ENCODE measurements at regions not wholly inside any gene's neighbourhood (a gene's known extent, or its start where the extent isn't known, plus 50 kb on each side); places are given as distances from the start of the nearest gene placed in this dataset.
"Not testable (repeated sequence)": the region's sequence is repeated elsewhere in the genome, so short reads cannot be mapped to it uniquely, and the experiment has no call there.

- no peak for DNase-seq (ENCODE audit: low spot score)
- no peak for TF ChIP-seq CTCF (IDR thresholded peaks at IDR 0.05)
- H3K4me3 ChIP-seq, result no peak overlapping the region
- H3K27ac ChIP-seq, result no peak overlapping the region
Measured at GRCh38 chr6:88443554-88443953, 277.4 kb upstream of the CNR1 start.

GRCh38 chr6:88442737-88443136 is 276.6 kb upstream of the CNR1 start:
- no peak for DNase-seq (ENCODE audit: low spot score)
- Histone ChIP-seq H3K4me3 (no peak overlapping the region), H3K27ac (no peak overlapping the region)
- no peak for TF ChIP-seq CTCF (IDR thresholded peaks at IDR 0.05)

- DNase-seq (ENCODE audit: low spot score), result no peak
- TF ChIP-seq CTCF (IDR thresholded peaks at IDR 0.05), result no peak
- Histone ChIP-seq H3K4me3 (no peak overlapping the region), H3K27ac (no peak overlapping the region)
Measured at GRCh38 chr6:88441346-88441745, 275.2 kb upstream of the CNR1 start.

GRCh38 chr6:88428068-88428467 is 261.9 kb upstream of the CNR1 start:
- H3K27ac ChIP-seq, result no peak overlapping the region
- no peak overlapping the region for H3K4me3 ChIP-seq
- TF ChIP-seq CTCF (IDR thresholded peaks at IDR 0.05), result no peak
- no peak for DNase-seq (ENCODE audit: low spot score)

- no peak for TF ChIP-seq CTCF (IDR thresholded peaks at IDR 0.05)
- DNase-seq (ENCODE audit: low spot score), result no peak
- Histone ChIP-seq H3K4me3 (no peak overlapping the region), H3K27ac (no peak overlapping the region)
Measured at GRCh38 chr6:88426005-88426404, 259.9 kb upstream of the CNR1 start.

- Histone ChIP-seq H3K27ac (no peak overlapping the region), H3K4me3 (no peak overlapping the region)
- DNase-seq (ENCODE audit: low spot score), result no peak
- no peak for TF ChIP-seq CTCF (IDR thresholded peaks at IDR 0.05)
Measured at GRCh38 chr6:88422831-88423230, 256.7 kb upstream of the CNR1 start.

GRCh38 chr6:88420967-88421488 is 254.9 kb upstream of the CNR1 start:
- H3K27ac ChIP-seq; DNase-seq (ENCODE audit: low spot score); H3K4me3 ChIP-seq: not testable (repeated sequence)

GRCh38 chr6:88418921-88419810 is 253.0 kb upstream of the CNR1 start:
- not testable (repeated sequence) for H3K4me3 ChIP-seq; H3K27ac ChIP-seq; DNase-seq (ENCODE audit: low spot score)

GRCh38 chr6:88417361-88417760 is 251.2 kb upstream of the CNR1 start:
- H3K4me3 ChIP-seq; H3K27ac ChIP-seq; DNase-seq (ENCODE audit: low spot score): not testable (repeated sequence)

Data from coronary artery (tissue), 2 donors.